Type B pancreatic cell (in vitro differentiated cells): ENCODE measurements at regions not wholly inside any gene's neighbourhood (a gene's known extent, or its start where the extent isn't known, plus 50 kb on each side); places are given as distances from the start of the nearest gene placed in this dataset.

Experiments
- DNase-seq: peaks from one replicate; pipeline ENCODE4 v3.0.0; 2021; ENCODE audit warnings: mixed read lengths; ENCODE audit not compliant: unreplicated experiment; ENCODE audit errors: extremely low spot score
- H3K27ac Mint-ChIP-seq: 2 replicates; pipeline ENCODE4 v1.8.0; 2021; ENCODE audit warnings: mild to moderate bottlenecking, mixed read lengths
- H3K27me3 Mint-ChIP-seq: 2 replicates; pipeline ENCODE4 v1.8.0; 2021; ENCODE audit warnings: mixed read lengths
- H3K36me3 Mint-ChIP-seq: 2 replicates; pipeline ENCODE4 v1.8.0; 2021; ENCODE audit warnings: mixed read lengths
- H3K4me1 Mint-ChIP-seq: one replicate; pipeline ENCODE4 v1.8.0; 2021; ENCODE audit warnings: mixed read lengths; ENCODE audit not compliant: unreplicated experiment
- H3K4me3 Mint-ChIP-seq: 2 replicates; pipeline ENCODE4 v1.8.0; 2021; ENCODE audit warnings: mild to moderate bottlenecking, mixed read lengths
- H3K9me3 Mint-ChIP-seq: 2 replicates; pipeline ENCODE4 v1.8.0; 2021; ENCODE audit warnings: mixed read lengths
- TF ChIP-seq, protein P1 (sequence below): fragments of 200-600 bp; sonication (generic); conservative IDR thresholded peaks from 2 replicates; pipeline ENCODE4 v1.5.0; 2021; ENCODE audit warnings: antibody characterized with exemption, mild to moderate bottlenecking

DNA sequence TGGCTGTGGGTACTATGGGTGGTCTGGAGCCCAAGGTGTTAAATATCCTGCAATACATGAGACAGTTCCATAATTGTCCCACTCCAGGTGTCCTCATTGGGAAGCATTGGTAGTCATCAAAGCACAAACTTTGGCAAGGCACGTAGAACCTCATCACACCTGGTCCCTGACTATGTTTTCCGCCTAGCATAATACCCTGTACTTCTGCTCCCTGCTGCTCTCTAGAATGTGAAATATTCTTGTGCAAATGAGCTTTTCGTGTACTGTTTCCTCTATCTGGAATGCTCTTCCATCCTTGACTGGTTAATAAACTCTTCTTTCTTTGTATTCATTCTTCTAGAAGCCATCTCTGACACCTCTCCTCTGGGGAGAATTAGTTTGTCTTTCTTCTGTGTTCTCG lies 103.2 kb downstream of the EBLN2 start:
- no peak for DNase-seq
- Mint-ChIP-seq H3K4me1 (no peaks in the 10 kb centered on the region), H3K4me3 (no peak overlapping the region), H3K27me3 (peaks cover 2% of the 10 kb centered on the region), H3K27ac (no peak overlapping the region), H3K36me3 (no peaks in the 10 kb centered on the region), H3K9me3 (no peaks in the 10 kb centered on the region)
- TF ChIP-seq, protein P1, sequence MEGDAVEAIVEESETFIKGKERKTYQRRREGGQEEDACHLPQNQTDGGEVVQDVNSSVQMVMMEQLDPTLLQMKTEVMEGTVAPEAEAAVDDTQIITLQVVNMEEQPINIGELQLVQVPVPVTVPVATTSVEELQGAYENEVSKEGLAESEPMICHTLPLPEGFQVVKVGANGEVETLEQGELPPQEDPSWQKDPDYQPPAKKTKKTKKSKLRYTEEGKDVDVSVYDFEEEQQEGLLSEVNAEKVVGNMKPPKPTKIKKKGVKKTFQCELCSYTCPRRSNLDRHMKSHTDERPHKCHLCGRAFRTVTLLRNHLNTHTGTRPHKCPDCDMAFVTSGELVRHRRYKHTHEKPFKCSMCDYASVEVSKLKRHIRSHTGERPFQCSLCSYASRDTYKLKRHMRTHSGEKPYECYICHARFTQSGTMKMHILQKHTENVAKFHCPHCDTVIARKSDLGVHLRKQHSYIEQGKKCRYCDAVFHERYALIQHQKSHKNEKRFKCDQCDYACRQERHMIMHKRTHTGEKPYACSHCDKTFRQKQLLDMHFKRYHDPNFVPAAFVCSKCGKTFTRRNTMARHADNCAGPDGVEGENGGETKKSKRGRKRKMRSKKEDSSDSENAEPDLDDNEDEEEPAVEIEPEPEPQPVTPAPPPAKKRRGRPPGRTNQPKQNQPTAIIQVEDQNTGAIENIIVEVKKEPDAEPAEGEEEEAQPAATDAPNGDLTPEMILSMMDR: no peak

DNA sequence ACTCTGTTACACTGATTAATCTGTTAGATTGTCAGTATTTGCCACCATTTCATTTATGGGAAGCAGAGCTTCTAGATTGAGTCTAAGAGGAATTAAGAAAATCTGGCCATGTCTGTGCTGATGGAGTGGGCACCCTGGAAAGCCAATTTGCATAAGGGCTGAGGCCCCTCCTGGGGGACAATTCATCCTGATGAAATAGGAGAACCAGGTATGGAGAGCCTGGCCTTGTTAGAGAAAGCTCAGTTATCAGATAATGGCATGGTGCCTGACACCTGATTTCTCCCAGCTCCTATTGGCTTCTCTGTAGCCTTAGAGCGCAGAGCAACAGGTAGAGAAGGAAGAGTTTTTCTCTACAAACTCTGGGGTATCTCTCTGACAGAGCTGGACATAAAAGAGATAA lies 114.2 kb downstream of the EBLN2 start:
- DNase-seq: no peak
- no peaks in the 10 kb centered on the region for H3K27me3 Mint-ChIP-seq

DNA sequence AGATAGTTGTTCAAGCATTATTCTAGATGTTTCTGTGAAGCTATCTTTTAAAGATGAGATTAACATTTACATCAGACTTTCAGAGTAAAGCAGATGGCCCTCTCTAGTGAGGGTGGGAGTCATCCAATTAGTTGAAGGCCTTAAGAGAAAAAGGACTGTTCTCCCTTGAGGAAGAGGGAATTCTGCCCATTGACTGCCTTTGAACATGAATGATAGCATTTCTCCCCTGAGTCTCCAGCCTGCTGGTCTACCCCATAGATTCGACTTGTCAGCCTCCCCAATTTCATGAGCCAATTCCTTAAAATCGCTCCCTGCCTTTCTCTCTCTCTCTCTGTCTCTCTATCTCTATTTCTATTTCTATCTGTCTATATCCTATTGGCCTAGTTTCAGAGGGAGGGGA lies 115.5 kb downstream of the EBLN2 start:
- no peak overlapping the region for H3K4me3 Mint-ChIP-seq
- H3K4me1 Mint-ChIP-seq: no peaks in the 10 kb centered on the region
- DNase-seq: no peak
- no peaks in the 10 kb centered on the region for H3K27me3 Mint-ChIP-seq
- TF ChIP-seq, protein P1: no peak
- H3K36me3 Mint-ChIP-seq: no peaks in the 10 kb centered on the region
- H3K27ac Mint-ChIP-seq: no peak overlapping the region
- H3K9me3 Mint-ChIP-seq: peaks cover 4% of the 10 kb centered on the region

More for the DNA sequence above, 114.2 kb downstream of the EBLN2 start:
- H3K4me1 Mint-ChIP-seq: no peaks in the 10 kb centered on the region
- TF ChIP-seq, protein P1: no peak
- H3K36me3 Mint-ChIP-seq: no peaks in the 10 kb centered on the region
- H3K4me3 Mint-ChIP-seq: no peak overlapping the region
- H3K9me3 Mint-ChIP-seq: peaks cover 4% of the 10 kb centered on the region
- H3K27ac Mint-ChIP-seq: no peak overlapping the region

DNA sequence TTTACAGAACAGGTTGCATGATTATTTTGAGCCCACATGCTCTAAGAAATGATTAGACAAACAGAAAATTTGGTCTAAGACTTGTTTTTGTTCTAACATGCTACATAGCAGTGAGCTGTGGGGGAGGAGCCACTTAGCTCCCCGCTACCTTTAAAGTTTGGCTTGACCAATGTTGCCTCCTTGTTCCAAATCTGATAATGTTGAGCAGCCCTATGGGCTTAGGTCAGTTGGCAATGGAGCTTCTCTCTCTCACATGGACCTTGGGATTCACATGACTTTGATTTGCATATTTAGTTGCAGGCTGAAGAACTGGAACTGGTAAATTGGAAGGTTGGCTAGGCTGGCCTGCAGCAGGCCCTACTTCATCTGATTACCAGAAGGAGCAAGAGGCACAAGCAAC lies 116.4 kb downstream of the EBLN2 start:
- Mint-ChIP-seq H3K9me3 (peaks cover 4% of the 10 kb centered on the region), H3K27ac (no peak overlapping the region), H3K4me3 (no peak overlapping the region), H3K4me1 (no peaks in the 10 kb centered on the region), H3K36me3 (no peaks in the 10 kb centered on the region), H3K27me3 (no peaks in the 10 kb centered on the region)
- no peak for DNase-seq
- TF ChIP-seq, protein P1: no peak

DNA sequence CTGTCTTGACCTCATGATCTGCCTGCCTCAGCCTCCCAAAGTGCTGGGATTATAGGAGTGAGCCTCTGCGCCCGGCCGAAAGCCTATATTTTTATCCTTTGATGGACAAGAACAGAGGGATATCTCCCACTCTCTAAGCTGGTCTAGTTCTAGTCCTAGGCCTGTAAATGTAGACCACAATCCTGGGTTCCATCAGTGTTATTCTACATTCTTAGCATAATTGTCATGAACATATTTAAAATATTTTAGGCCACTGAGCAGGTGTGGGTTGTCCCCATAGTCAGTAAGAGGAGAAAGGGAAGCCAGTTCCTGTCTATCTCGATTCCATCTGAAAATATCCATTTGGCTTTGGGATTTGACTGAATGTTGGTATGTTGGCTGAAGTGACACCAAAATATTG lies 118.1 kb downstream of the EBLN2 start:
- no peak for DNase-seq
- Mint-ChIP-seq H3K4me3 (no peak overlapping the region), H3K36me3 (no peaks in the 10 kb centered on the region), H3K27me3 (no peaks in the 10 kb centered on the region), H3K27ac (no peak overlapping the region), H3K4me1 (no peaks in the 10 kb centered on the region), H3K9me3 (peaks cover 4% of the 10 kb centered on the region)
- TF ChIP-seq, protein P1: no peak

DNA sequence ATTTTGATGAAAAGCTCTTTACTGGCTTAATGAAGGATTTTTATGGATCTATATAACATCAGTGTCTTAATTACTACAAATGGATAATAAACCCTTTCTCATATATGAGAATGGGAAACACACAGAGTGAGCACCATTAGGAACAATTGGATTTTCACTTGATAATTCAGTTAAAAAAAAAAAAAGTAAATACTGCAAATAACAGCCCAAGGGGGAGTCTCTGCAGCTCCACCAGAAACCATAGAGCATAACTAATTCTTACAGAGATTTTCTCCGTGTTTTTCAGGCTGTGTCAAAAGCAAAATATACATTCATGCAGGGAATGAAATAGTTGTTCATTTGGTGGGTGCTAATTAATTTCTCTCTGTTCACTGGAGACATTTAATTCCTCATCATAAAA lies 125.3 kb downstream of the EBLN2 start:
- no peak overlapping the region for H3K27ac Mint-ChIP-seq
- H3K9me3 Mint-ChIP-seq: peaks cover 5% of the 10 kb centered on the region
- peaks cover 16% of the 10 kb centered on the region for H3K4me1 Mint-ChIP-seq
- H3K27me3 Mint-ChIP-seq: no peaks in the 10 kb centered on the region
- TF ChIP-seq, protein P1: no peak
- DNase-seq: no peak
- no peak overlapping the region for H3K4me3 Mint-ChIP-seq
- H3K36me3 Mint-ChIP-seq: no peaks in the 10 kb centered on the region
